WERI-Rb-1 (cell line): ENCODE measurements at regions not wholly inside any gene's neighbourhood (a gene's known extent, or its start where the extent isn't known, plus 50 kb on each side); places are given as distances from the start of the nearest gene placed in this dataset.

Experiments
- DNase-seq: peaks from one replicate; pipeline ENCODE4 v3.0.0-alpha.2; 2020
- H3K27ac ChIP-seq: fragments of 250-450 bp; sonication (Bioruptor Pico); 2 replicates; pipeline ENCODE4 v1.5.1; 2020; ENCODE audit warnings: mild to moderate bottlenecking, moderate library complexity
- H3K27me3 ChIP-seq: fragments of 250-450 bp; sonication (Bioruptor Pico); 2 replicates; pipeline ENCODE4 v1.5.1; 2021; ENCODE audit warnings: mild to moderate bottlenecking, low read depth, moderate library complexity; ENCODE audit not compliant: insufficient read depth, severe bottlenecking
- H3K36me3 ChIP-seq: fragments of 250-450 bp; sonication (Bioruptor Pico); 2 replicates; pipeline ENCODE4 v1.5.1; 2020; ENCODE audit warnings: mild to moderate bottlenecking, moderate library complexity
- H3K4me3 ChIP-seq: 2 replicates; pipeline ENCODE4 v1.5.1; 2011; ENCODE audit warnings: low read depth, mild to moderate bottlenecking, control low read depth, low read length
- H3K9me3 ChIP-seq: fragments of 250-450 bp; sonication (Bioruptor Pico); 2 replicates; pipeline ENCODE4 v1.5.1; 2021; ENCODE audit warnings: mild to moderate bottlenecking, moderate library complexity; ENCODE audit not compliant: severe bottlenecking
- TF ChIP-seq, protein P1 (sequence below): IDR thresholded peaks from 2 replicates; pipeline ENCODE4 v1.5.1; 2011; ENCODE audit warnings: low read depth, mild to moderate bottlenecking, control low read depth, inconsistent platforms, low read length

DNA sequence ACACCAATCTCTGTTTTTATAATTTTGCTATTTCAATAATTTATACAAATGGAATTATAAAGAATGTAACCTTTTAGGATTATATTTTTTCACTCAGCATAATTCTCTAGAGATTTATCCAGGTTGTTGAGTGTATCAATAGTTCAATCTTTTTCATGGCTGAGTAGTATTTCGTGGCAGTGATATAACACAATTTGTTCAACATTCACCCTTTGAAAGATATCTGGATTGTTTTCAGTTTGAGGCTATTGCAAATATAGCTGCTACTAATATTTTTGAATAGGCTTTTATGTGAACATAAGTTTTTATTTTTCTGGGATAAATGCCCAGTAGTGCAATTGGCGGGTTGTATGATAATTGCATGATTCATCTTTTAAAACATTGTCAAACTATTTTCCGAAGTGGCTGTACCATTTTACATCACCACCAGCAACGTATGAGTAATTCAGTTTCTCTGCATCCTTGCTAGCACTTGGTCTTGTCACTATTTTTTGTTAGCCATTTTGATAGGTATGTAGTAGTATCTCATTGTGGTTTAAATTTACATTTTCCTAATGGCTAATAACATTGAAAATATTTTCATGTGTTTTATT is 55.6 kb upstream of the ABCD3 start:
- H3K9me3 ChIP-seq = peaks cover 2% of the 10 kb centered on the region
- H3K36me3 ChIP-seq = no peaks in the 10 kb centered on the region
- H3K27me3 ChIP-seq = no peaks in the 10 kb centered on the region
- TF ChIP-seq, protein P1, sequence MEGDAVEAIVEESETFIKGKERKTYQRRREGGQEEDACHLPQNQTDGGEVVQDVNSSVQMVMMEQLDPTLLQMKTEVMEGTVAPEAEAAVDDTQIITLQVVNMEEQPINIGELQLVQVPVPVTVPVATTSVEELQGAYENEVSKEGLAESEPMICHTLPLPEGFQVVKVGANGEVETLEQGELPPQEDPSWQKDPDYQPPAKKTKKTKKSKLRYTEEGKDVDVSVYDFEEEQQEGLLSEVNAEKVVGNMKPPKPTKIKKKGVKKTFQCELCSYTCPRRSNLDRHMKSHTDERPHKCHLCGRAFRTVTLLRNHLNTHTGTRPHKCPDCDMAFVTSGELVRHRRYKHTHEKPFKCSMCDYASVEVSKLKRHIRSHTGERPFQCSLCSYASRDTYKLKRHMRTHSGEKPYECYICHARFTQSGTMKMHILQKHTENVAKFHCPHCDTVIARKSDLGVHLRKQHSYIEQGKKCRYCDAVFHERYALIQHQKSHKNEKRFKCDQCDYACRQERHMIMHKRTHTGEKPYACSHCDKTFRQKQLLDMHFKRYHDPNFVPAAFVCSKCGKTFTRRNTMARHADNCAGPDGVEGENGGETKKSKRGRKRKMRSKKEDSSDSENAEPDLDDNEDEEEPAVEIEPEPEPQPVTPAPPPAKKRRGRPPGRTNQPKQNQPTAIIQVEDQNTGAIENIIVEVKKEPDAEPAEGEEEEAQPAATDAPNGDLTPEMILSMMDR = no peak
- DNase-seq = no peak
- H3K4me3 ChIP-seq = no peak overlapping the region
- no peak overlapping the region for H3K27ac ChIP-seq

DNA sequence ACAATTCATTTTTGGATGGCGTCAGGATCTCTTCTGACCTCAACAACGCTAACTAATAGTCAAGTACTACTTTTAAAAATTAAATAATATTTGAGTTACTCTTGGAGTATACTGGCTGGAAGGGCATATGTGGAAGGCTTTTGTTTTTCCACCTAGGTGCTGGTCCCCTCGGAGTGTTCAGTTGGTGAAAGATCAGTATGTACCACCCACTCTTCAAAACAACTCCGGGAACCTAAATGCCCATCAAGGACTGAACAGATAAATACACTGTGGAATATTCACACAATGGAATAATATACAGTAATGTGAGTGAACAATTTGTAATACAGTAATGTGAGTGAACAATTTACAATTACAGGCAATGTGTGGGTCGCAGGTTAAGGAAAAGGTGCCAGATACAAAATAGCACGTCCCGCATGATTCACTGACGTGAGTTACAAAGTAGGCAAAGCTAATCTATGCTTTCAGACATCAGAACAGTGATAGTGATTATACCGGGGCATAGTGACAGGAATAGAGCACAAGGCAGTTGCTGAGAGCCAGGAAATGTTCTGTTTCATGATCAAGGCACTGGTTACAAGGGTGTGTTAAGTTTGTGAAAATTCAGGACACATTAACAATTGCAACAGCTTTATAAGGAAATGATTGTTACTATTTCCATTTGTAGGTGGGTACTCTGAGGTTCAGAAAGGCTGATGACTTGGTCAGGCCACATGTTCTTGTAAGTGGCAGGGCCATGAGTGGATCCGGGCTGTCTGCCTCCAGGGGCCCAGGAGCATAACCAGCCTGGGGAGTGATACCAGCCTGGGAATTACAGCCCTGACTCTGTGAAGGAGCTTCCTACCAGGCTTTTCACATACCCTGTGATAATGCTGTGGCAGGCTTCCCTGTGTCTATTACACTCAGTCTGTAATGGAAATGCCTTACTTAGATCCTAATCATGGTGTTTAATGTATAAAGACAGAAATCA is 59.3 kb upstream of the ABCD3 start:
- no peak overlapping the region for H3K27ac ChIP-seq
- no peaks in the 10 kb centered on the region for H3K27me3 ChIP-seq
- no peak overlapping the region for H3K4me3 ChIP-seq
- peaks cover 2% of the 10 kb centered on the region for H3K9me3 ChIP-seq
- TF ChIP-seq, protein P1 = no peak
- no peaks in the 10 kb centered on the region for H3K36me3 ChIP-seq
- DNase-seq = no peak

DNA sequence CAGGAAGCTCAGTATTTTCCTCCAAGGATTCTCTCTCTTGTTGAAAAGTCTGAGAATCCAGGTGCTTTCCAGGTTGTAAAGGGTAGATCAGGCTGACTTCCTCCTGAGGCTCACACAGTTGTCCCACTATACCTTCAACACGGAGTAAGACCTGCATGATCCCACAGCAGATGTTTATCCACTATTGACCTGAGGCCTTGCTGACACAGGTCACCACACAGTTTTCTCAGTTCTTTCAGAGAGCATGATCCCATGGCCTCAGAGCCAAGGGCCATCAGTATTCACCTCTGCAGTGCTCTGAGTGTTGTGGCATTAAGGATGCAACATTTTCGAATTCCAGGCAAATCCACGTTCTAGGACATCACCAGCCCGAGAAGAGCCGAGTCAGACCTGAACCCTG is 60.5 kb upstream of the ABCD3 start:
- Histone ChIP-seq H3K4me3 (no peak overlapping the region), H3K27me3 (no peaks in the 10 kb centered on the region), H3K36me3 (no peaks in the 10 kb centered on the region), H3K27ac (no peak overlapping the region), H3K9me3 (peaks cover 2% of the 10 kb centered on the region)
- no peak for DNase-seq
- TF ChIP-seq, protein P1 = no peak

DNA sequence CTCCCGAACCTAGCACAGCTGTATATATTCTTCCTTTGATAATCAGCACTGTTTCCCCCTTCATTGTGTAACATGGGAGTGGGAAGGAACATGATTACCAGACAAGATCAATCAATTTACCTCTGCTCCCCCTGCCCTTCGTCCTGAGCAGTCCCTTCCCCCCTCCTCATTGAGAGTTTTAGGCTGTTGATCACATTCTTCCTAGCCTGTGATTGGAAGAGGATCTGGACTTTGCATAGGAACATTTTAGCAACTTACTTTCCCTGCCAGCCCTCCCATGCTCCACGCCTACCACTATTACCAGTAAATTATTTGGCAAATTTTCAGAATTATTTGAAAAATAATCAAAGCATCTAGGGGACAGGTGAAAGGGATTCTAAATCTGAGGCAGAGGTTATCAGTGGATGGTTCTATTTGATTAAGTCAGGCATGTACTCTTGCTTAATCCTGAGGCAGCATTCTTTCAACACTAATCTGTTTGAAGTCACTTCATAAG is 62.7 kb upstream of the ABCD3 start:
- H3K27me3 ChIP-seq = no peaks in the 10 kb centered on the region
- H3K27ac ChIP-seq = no peak overlapping the region
- no peak for DNase-seq
- H3K4me3 ChIP-seq = no peak overlapping the region
- TF ChIP-seq, protein P1 = no peak
- H3K36me3 ChIP-seq = no peaks in the 10 kb centered on the region
- no peaks in the 10 kb centered on the region for H3K9me3 ChIP-seq

DNA sequence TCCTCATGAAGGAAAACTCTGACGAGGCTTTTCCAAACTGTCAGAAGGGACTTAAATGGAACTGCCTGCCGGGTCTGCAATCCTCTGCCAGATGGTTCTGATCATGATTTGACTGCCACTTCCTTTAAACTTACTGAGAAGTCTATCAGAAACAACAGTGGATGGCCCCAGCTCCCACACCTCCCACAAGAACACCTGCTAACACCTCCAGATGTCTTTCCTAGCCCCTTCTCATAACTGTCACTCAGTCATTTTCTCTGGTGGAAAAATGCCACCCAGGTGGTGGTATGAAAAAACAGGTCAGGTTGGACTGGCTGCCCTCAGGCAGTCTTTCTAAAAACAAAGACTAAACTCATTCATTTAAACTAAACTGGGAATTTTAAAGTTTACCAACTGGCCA is 66.7 kb upstream of the ABCD3 start:
- no peak overlapping the region for H3K4me3 ChIP-seq
- DNase-seq = peak; percentile 20

More for the DNA sequence above, 66.7 kb upstream of the ABCD3 start:
- H3K36me3 ChIP-seq = no peaks in the 10 kb centered on the region
- no peaks in the 10 kb centered on the region for H3K27me3 ChIP-seq
- peak overlapping the region; percentile 53 for H3K27ac ChIP-seq
- TF ChIP-seq, protein P1 = no peak
- no peaks in the 10 kb centered on the region for H3K9me3 ChIP-seq
